ENCODE measurements at regions not wholly inside any gene's neighbourhood (a gene's known extent, or its start where the extent isn't known, plus 50 kb on each side); places are given as distances from the start of the nearest gene placed in this dataset.
A peak's percentile ranks its signal among the peaks of the same experiment; 100 is the strongest.
"Not testable (repeated sequence)": the region's sequence is repeated elsewhere in the genome, so short reads cannot be mapped to it uniquely, and the experiment has no call there.

GRCh38 chr5:152527358-152528052 is 122.4 kb upstream of the NMUR2 start:
- DNase-seq = peak in 1 of 2 donors; percentile 8

- DNase-seq = no peak
Observed at GRCh38 chr5:152529440-152529839, 124.4 kb upstream of the NMUR2 start.

- DNase-seq = peak in 1 of 2 donors; percentile 36
Observed at GRCh38 chr5:152532714-152533113, 127.6 kb upstream of the NMUR2 start.

- no peak for DNase-seq
Observed at GRCh38 chr5:152534641-152535040, 129.6 kb upstream of the NMUR2 start.

- DNase-seq = no peak
Observed at GRCh38 chr5:152542741-152543140, 137.7 kb upstream of the NMUR2 start.

GRCh38 chr5:152546493-152546892 is 141.4 kb upstream of the NMUR2 start:
- no peak for DNase-seq

- no peak for DNase-seq
Observed at GRCh38 chr5:152547202-152547601, 142.1 kb upstream of the NMUR2 start.

GRCh38 chr5:152549709-152550108 is 144.6 kb upstream of the NMUR2 start:
- no peak for DNase-seq

GRCh38 chr5:152551061-152551460 is 146.0 kb upstream of the NMUR2 start:
- no peak for DNase-seq

- no peak for DNase-seq
Observed at GRCh38 chr5:152556784-152557183, 151.7 kb upstream of the NMUR2 start.

- DNase-seq = peak in 1 of 2 donors; percentile 23
Observed at GRCh38 chr5:152560512-152561137, 155.5 kb upstream of the NMUR2 start.

GRCh38 chr5:152568016-152568415 is 162.9 kb upstream of the NMUR2 start:
- no peak for DNase-seq

- DNase-seq = no peak
Observed at GRCh38 chr5:152572812-152573211, 167.7 kb upstream of the NMUR2 start.

- DNase-seq = no peak
Observed at GRCh38 chr5:152584103-152584502, 179.0 kb upstream of the NMUR2 start.

- DNase-seq = no peak
Observed at GRCh38 chr5:152592416-152592815, 187.3 kb upstream of the NMUR2 start.

- DNase-seq = no peak
Observed at GRCh38 chr5:152593388-152593787, 188.3 kb upstream of the NMUR2 start.

GRCh38 chr5:152595405-152595804 is 190.3 kb upstream of the NMUR2 start:
- no peak for DNase-seq

GRCh38 chr5:152599096-152599495 is 194.0 kb upstream of the NMUR2 start:
- no peak for DNase-seq

- no peak for DNase-seq
Observed at GRCh38 chr5:152601806-152602732, 197.0 kb upstream of the NMUR2 start.

- not testable (repeated sequence) for DNase-seq
Observed at GRCh38 chr5:152606050-152606449, 201.0 kb upstream of the NMUR2 start.

GRCh38 chr5:152606776-152607364 is 201.8 kb upstream of the NMUR2 start:
- no peak for DNase-seq

- DNase-seq = no peak
Observed at GRCh38 chr5:152607401-152608160, 202.5 kb upstream of the NMUR2 start.

All from CD4-positive, alpha-beta T cell treated with Interleukin-4 for 1 hour (primary cell).